Activated B cell treated with CpG ODN at 0.5 μM for 24 hours (primary cell): ENCODE measurements at regions not wholly inside any gene's neighbourhood (a gene's known extent, or its start where the extent isn't known, plus 50 kb on each side); places are given as distances from the start of the nearest gene placed in this dataset.

Experiments
- ATAC-seq: fragments of 200-7000 bp; cut with Tn5 transposase; one replicate; pipeline ENCODE4 v1.10.0; 2021; ENCODE audit warnings: low read depth, mild to moderate bottlenecking, moderate library complexity
- CTCF ChIA-PET: fragments of 350-600 bp; sonication (Branson Sonifier 250); formaldehyde crosslinking; loops from one replicate; lab custom pipeline; 2021; ENCODE audit warnings: antibody characterized with exemption; lab: Charles Lee
- POLR2A ChIA-PET: fragments of 350-600 bp; sonication (Branson Sonifier 250); formaldehyde crosslinking; loops from one replicate; lab custom pipeline; 2021; ENCODE audit warnings: antibody characterized with exemption; lab: Charles Lee
- DNase-seq: peaks from one replicate; pipeline ENCODE4 v3.0.0; 2022
- H3K27ac Mint-ChIP-seq: one replicate; pipeline ENCODE4 v1.8.0; 2020; ENCODE audit warnings: mixed read lengths
- H3K27me3 Mint-ChIP-seq: one replicate; pipeline ENCODE4 v1.8.0; 2021; ENCODE audit warnings: mixed read lengths
- H3K36me3 Mint-ChIP-seq: one replicate; pipeline ENCODE4 v1.8.0; 2021; ENCODE audit warnings: low read depth, mixed read lengths
- H3K4me1 Mint-ChIP-seq: one replicate; pipeline ENCODE4 v1.8.0; 2021; ENCODE audit warnings: mixed read lengths
- H3K4me3 Mint-ChIP-seq: one replicate; pipeline ENCODE4 v1.8.0; 2020; ENCODE audit warnings: mild to moderate bottlenecking, mixed read lengths
- H3K9me3 Mint-ChIP-seq: one replicate; pipeline ENCODE4 v1.8.0; 2020; ENCODE audit warnings: mixed read lengths
- CTCF ChIP-seq: fragments of 200-600 bp; IDR thresholded peaks from one replicate; pipeline ENCODE4 v1.8.0; 2022; ENCODE audit warnings: antibody characterized with exemption, mild to moderate bottlenecking
- intact Hi-C: fragments of 100-400 bp; cut with micrococcal nuclease; formaldehyde crosslinking; loops from one replicate; pipeline ENCODE4 v1.15.1; 2024

GRCh38 chr13:75153834-75154233 lies 328.1 kb downstream of the TBC1D4 start:
- intact Hi-C loops = no loop called here
- POLR2A ChIA-PET = no interaction called here
- Mint-ChIP-seq H3K4me1 (no peaks in the 10 kb centered on the region), H3K27ac (no peak overlapping the region), H3K36me3 (no peaks in the 10 kb centered on the region), H3K27me3 (no peaks in the 10 kb centered on the region), H3K9me3 (peaks cover 11% of the 10 kb centered on the region), H3K4me3 (no peak overlapping the region)
- DNase-seq = no peak
- no peak for ATAC-seq
- TF ChIP-seq CTCF = no peak
- CTCF ChIA-PET = no interaction called here

DNA sequence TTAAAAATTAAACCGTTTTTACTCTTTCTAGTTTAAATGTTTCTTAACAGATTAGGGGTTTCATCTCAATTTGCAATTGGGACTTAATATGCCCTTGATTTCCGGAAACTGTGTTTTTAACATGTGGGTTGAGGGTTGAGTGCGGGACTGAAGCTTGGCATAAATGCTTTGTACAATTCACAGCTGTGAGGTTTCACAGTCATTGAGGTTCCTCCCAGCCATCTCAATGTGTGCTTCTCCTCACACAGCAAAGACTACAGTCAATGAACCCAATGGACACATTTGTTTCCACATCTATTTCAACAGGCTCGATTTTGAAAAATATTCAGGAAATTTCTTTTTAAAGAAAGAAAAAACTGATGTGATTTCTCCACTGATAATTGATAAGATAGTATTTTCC lies 328.6 kb downstream of the TBC1D4 start:
- Mint-ChIP-seq H3K4me1 (no peaks in the 10 kb centered on the region), H3K4me3 (no peak overlapping the region), H3K27ac (no peak overlapping the region), H3K9me3 (peaks cover 11% of the 10 kb centered on the region), H3K36me3 (no peaks in the 10 kb centered on the region), H3K27me3 (no peaks in the 10 kb centered on the region)
- no peak for TF ChIP-seq CTCF
- ChIA-PET POLR2A (no interaction called here), CTCF (no interaction called here)
- ATAC-seq (no peak), DNase-seq (no peak)
- intact Hi-C loops = no loop called here

- Mint-ChIP-seq H3K27ac (no peak overlapping the region), H3K36me3 (no peaks in the 10 kb centered on the region), H3K4me3 (no peak overlapping the region), H3K4me1 (no peaks in the 10 kb centered on the region), H3K9me3 (peaks cover 11% of the 10 kb centered on the region), H3K27me3 (no peaks in the 10 kb centered on the region)
- intact Hi-C loops = no loop called here
- ChIA-PET POLR2A (no interaction called here), CTCF (no interaction called here)
- ATAC-seq (no peak), DNase-seq (no peak)
- TF ChIP-seq CTCF = no peak
These were observed 330.8 kb downstream of the TBC1D4 start for GRCh38 chr13:75151081-75151643.

- no peak for TF ChIP-seq CTCF
- H3K4me3 Mint-ChIP-seq = no peak overlapping the region
- H3K36me3 Mint-ChIP-seq = no peaks in the 10 kb centered on the region
- ATAC-seq (no peak), DNase-seq (no peak)
- peaks cover 10% of the 10 kb centered on the region for H3K9me3 Mint-ChIP-seq
- intact Hi-C loops = no loop called here
- ChIA-PET POLR2A (no interaction called here), CTCF (no interaction called here)
- no peaks in the 10 kb centered on the region for H3K27me3 Mint-ChIP-seq
- no peaks in the 10 kb centered on the region for H3K4me1 Mint-ChIP-seq
- no peak overlapping the region for H3K27ac Mint-ChIP-seq
These were observed 332.2 kb downstream of the TBC1D4 start for GRCh38 chr13:75149776-75150175.

- Mint-ChIP-seq H3K9me3 (peaks cover 10% of the 10 kb centered on the region), H3K36me3 (no peaks in the 10 kb centered on the region), H3K4me1 (no peaks in the 10 kb centered on the region), H3K4me3 (no peak overlapping the region), H3K27ac (no peak overlapping the region), H3K27me3 (no peaks in the 10 kb centered on the region)
- intact Hi-C loops = no loop called here
- ChIA-PET CTCF (no interaction called here), POLR2A (no interaction called here)
- TF ChIP-seq CTCF = no peak
- DNase-seq (no peak), ATAC-seq (no peak)
These were observed 334.0 kb downstream of the TBC1D4 start for GRCh38 chr13:75147946-75148345.
